Stimulated activated CD4-positive, alpha-beta T cell treated with anti-CD3 and anti-CD28 coated beads, Interleukin-4, amount 100 ng/mL, for 1 hour (primary cell): ENCODE measurements at regions not wholly inside any gene's neighbourhood (a gene's known extent, or its start where the extent isn't known, plus 50 kb on each side); places are given as distances from the start of the nearest gene placed in this dataset.

Experiments used
- DNase-seq: peaks from one replicate; pipeline ENCODE4 v3.0.0-alpha.2; 2020

GRCh38 chr6:100176311-100176950 lies 182.4 kb upstream of the MCHR2 start:
- DNase-seq: no peak

GRCh38 chr6:100175814-100176310 lies 181.8 kb upstream of the MCHR2 start:
- DNase-seq: no peak

- DNase-seq: no peak
Measured at GRCh38 chr6:100173211-100173610, 179.2 kb upstream of the MCHR2 start.

GRCh38 chr6:100172322-100172713 lies 178.3 kb upstream of the MCHR2 start:
- DNase-seq: no peak

- no peak for DNase-seq
Measured at GRCh38 chr6:100171533-100172321, 177.7 kb upstream of the MCHR2 start.

- DNase-seq: no peak
Measured at GRCh38 chr6:100168148-100168547, 174.1 kb upstream of the MCHR2 start.

GRCh38 chr6:100167585-100167984 lies 173.6 kb upstream of the MCHR2 start:
- DNase-seq: no peak

GRCh38 chr6:100166956-100167355 lies 172.9 kb upstream of the MCHR2 start:
- no peak for DNase-seq

- DNase-seq: no peak
Measured at GRCh38 chr6:100165442-100165841, 171.4 kb upstream of the MCHR2 start.

- DNase-seq: no peak
Measured at GRCh38 chr6:100163035-100163434, 169.0 kb upstream of the MCHR2 start.

- DNase-seq: no peak
Measured at GRCh38 chr6:100161782-100162365, 167.9 kb upstream of the MCHR2 start.

GRCh38 chr6:100160930-100161329 lies 166.9 kb upstream of the MCHR2 start:
- no peak for DNase-seq

- DNase-seq: no peak
Measured at GRCh38 chr6:100155141-100155540, 161.1 kb upstream of the MCHR2 start.

- no peak for DNase-seq
Measured at GRCh38 chr6:100153636-100154275, 159.7 kb upstream of the MCHR2 start.

GRCh38 chr6:100152201-100152600 lies 158.2 kb upstream of the MCHR2 start:
- no peak for DNase-seq

GRCh38 chr6:100144991-100145390 lies 151.0 kb upstream of the MCHR2 start:
- no peak for DNase-seq

GRCh38 chr6:100138346-100139022 lies 144.5 kb upstream of the MCHR2 start:
- DNase-seq: no peak

- DNase-seq: no peak
Measured at GRCh38 chr6:100137759-100138158, 143.7 kb upstream of the MCHR2 start.

GRCh38 chr6:100136590-100136989 lies 142.6 kb upstream of the MCHR2 start:
- DNase-seq: no peak

GRCh38 chr6:100135977-100136376 lies 142.0 kb upstream of the MCHR2 start:
- no peak for DNase-seq

- no peak for DNase-seq
Measured at GRCh38 chr6:100134703-100135102, 140.7 kb upstream of the MCHR2 start.

- no peak for DNase-seq
Measured at GRCh38 chr6:100134297-100134696, 140.3 kb upstream of the MCHR2 start.

- no peak for DNase-seq
Measured at GRCh38 chr6:100132005-100132404, 138.0 kb upstream of the MCHR2 start.
